Activated T-cell treated with anti-CD3 and anti-CD28 coated beads, Interleukin-2, amount 50 U/mL, for 4 hours (primary cell): ENCODE measurements at regions not wholly inside any gene's neighbourhood (a gene's known extent, or its start where the extent isn't known, plus 50 kb on each side); places are given as distances from the start of the nearest gene placed in this dataset.
A peak's percentile ranks its signal among the peaks of the same experiment; 100 is the strongest.
"Not testable (repeated sequence)": the region's sequence is repeated elsewhere in the genome, so short reads cannot be mapped to it uniquely, and the experiment has no call there.

Experiments
- ATAC-seq, 2 donors: fragments of 200-7000 bp; cut with Tn5 transposase; one replicate each; pipeline ENCODE4 v1.10.0; 2021
- DNase-seq: peaks from one replicate; pipeline ENCODE4 v3.0.0-alpha.2; 2020
- H3K27me3 Mint-ChIP-seq: one replicate; pipeline ENCODE4 v1.8.0; 2021; ENCODE audit warnings: low read depth, mixed read lengths
- H3K36me3 Mint-ChIP-seq: one replicate; pipeline ENCODE4 v1.8.0; 2022; ENCODE audit warnings: mixed read lengths; ENCODE audit not compliant: insufficient read depth
- H3K4me1 Mint-ChIP-seq: one replicate; pipeline ENCODE4 v1.8.0; 2021; ENCODE audit warnings: low read depth, mixed read lengths
- H3K4me3 Mint-ChIP-seq: one replicate; pipeline ENCODE4 v1.8.0; 2021; ENCODE audit warnings: mild to moderate bottlenecking, moderate library complexity, mixed read lengths
- H3K9me3 Mint-ChIP-seq: one replicate; pipeline ENCODE4 v1.8.0; 2021; ENCODE audit warnings: mixed read lengths

- not testable (repeated sequence) for H3K4me1 Mint-ChIP-seq, H3K27me3 Mint-ChIP-seq, H3K36me3 Mint-ChIP-seq, H3K4me3 Mint-ChIP-seq, ATAC-seq, H3K9me3 Mint-ChIP-seq, DNase-seq
Measured at GRCh38 chr15:21731496-21731895, 146.0 kb downstream of the POTEB start.

GRCh38 chr15:21730427-21731405, 146.8 kb downstream of the POTEB start:
- H3K4me1 Mint-ChIP-seq: not testable (repeated sequence)

GRCh38 chr15:21724988-21725387, 152.5 kb downstream of the POTEB start:
- H3K9me3 Mint-ChIP-seq, H3K36me3 Mint-ChIP-seq, H3K27me3 Mint-ChIP-seq, H3K4me1 Mint-ChIP-seq, H3K4me3 Mint-ChIP-seq, DNase-seq: not testable (repeated sequence)
- ATAC-seq: peak; percentile 71 to 73

More at GRCh38 chr15:21730427-21731405, 146.8 kb downstream of the POTEB start:
- not testable (repeated sequence) for H3K36me3 Mint-ChIP-seq, DNase-seq, H3K27me3 Mint-ChIP-seq, H3K4me3 Mint-ChIP-seq, H3K9me3 Mint-ChIP-seq
- ATAC-seq: peak; percentile 85 to 90

DNA sequence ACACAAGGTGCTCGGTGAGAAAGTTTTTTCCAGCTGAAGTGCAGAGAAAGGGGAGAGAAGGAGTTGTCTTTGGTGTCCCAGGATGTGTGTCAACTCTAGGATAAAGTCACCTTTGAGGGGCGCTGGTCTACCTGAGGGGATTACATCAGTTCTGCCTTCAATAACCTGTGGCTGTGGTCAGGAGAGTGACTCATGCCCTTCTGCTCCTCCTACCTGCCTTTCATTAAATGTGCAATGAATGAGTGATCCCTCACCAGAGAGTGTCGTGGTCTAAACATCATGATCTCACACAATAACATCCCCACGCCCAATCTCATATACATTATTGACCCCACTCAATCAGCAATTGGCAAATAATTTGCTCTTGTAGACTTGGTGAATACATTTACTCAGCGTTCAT, 156.4 kb downstream of the POTEB start:
- ATAC-seq: peak; percentile 42 to 53
- H3K4me3 Mint-ChIP-seq, H3K9me3 Mint-ChIP-seq, DNase-seq, H3K27me3 Mint-ChIP-seq, H3K36me3 Mint-ChIP-seq, H3K4me1 Mint-ChIP-seq: not testable (repeated sequence)

- not testable (repeated sequence) for H3K9me3 Mint-ChIP-seq, DNase-seq, H3K4me1 Mint-ChIP-seq, H3K36me3 Mint-ChIP-seq, H3K4me3 Mint-ChIP-seq, H3K27me3 Mint-ChIP-seq
- peak; percentile 75 to 78 for ATAC-seq
Measured at GRCh38 chr15:21718779-21719178, 158.8 kb downstream of the POTEB start.

DNA sequence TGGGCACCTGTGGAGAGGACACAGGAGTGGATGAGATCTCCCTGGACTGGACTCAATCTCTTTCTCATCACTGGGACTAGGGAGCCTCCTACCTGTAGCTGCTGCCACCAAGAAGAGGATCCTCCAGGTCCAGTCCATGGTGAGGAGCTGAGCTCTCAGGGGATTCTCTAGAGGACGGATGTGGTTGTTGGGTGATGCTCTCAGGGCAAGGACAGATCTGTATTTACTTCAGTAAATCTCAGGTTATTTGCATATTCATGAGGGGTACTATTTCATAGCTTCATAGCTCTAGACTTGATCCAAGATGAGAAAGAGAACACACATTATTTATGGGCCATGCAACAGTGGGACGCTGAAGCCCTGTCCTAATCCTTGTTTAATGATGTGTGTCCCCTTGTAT, 159.4 kb downstream of the POTEB start:
- DNase-seq, H3K9me3 Mint-ChIP-seq, H3K4me3 Mint-ChIP-seq, H3K4me1 Mint-ChIP-seq, H3K27me3 Mint-ChIP-seq, H3K36me3 Mint-ChIP-seq: not testable (repeated sequence)
- ATAC-seq: peak; percentile 38 to 45

DNA sequence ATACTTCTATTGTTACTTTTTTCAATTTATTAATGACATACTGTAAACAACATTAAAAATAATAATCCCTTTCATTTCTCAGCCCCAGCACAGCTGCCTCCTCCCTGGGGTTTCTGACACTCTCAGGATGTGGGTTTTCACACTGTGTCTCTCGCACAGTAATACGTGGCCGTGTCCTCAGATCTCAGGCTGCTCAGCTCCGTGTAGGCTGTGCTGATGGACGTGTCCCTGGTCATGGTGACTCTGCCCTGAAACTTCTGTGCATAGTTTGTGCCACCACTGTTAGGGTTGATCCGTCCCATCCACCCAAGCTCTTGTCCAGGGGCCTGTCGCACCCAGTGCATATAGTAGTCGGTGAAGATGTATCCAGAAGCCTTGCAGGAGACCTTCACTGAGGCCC, 159.9 kb downstream of the POTEB start:
- H3K4me3 Mint-ChIP-seq, H3K9me3 Mint-ChIP-seq, DNase-seq, H3K27me3 Mint-ChIP-seq, H3K4me1 Mint-ChIP-seq, H3K36me3 Mint-ChIP-seq: not testable (repeated sequence)
- peak; percentile 67 to 68 for ATAC-seq

DNA sequence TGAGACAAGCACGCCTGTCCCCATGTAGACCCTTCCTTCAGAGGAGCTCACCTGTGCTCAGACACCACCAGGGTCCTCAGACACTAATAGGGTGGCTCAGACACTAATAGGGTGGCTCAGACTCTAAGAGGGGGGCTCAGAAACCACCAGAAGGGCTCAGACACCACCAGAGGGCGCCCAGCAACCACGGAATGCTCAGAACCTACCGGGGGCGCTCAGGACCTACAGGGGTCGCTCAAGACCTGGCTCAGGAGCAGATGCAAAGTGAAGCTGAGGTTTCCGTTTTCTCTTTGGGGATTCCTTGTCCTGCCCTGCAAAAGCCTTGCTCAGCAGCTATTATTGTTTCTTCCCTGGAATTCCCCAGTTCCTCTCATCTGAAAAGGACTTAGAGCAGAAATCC, 172.1 kb downstream of the POTEB start:
- not testable (repeated sequence) for H3K36me3 Mint-ChIP-seq, H3K4me1 Mint-ChIP-seq
- peak; percentile 96 to 97 for ATAC-seq

DNA sequence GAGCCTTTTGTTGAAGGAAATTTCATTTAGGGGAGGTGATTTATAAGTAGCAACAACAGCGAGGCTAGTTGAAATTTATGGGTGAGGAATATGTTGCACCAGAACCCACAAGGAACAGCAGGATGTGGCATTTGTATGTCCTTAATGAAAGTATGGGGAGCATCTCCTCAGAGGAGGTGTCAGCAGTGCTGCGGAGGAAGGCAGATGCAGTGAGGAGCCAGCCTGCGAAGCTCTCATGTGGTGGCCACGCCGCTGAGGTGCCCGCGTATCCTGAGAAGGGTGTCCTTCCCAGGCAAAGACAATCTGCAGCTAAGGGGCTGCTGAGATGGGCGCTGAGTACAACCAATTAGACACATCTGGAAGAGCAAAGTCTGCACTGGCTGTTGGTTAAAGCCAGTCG, 178.9 kb downstream of the POTEB start:
- not testable (repeated sequence) for H3K36me3 Mint-ChIP-seq, H3K4me1 Mint-ChIP-seq, H3K9me3 Mint-ChIP-seq, H3K4me3 Mint-ChIP-seq, ATAC-seq, H3K27me3 Mint-ChIP-seq, DNase-seq

More for the DNA sequence above, 172.1 kb downstream of the POTEB start:
- H3K9me3 Mint-ChIP-seq, DNase-seq, H3K27me3 Mint-ChIP-seq, H3K4me3 Mint-ChIP-seq: not testable (repeated sequence)

DNA sequence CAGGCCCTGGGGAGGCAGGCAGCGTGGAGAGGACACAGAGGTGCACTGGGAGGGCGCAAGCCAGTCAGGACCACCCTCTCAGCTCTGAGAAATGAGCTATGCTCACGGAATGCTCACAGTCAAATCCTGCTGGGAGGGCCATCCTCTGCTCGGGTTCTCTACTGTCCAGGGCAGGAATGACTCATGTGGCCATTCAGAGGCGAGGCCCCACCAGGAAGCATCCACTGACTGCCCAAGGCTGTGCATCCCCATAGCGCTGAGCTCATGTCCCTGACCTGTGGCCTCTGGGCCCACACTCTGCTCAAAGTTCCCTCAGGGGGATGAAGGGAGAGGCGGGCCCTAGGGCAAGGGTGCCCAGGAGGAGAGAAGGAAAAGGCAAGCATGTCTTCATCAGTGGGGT, 182.4 kb downstream of the POTEB start:
- not testable (repeated sequence) for H3K4me1 Mint-ChIP-seq, DNase-seq, H3K4me3 Mint-ChIP-seq, H3K27me3 Mint-ChIP-seq, ATAC-seq, H3K9me3 Mint-ChIP-seq, H3K36me3 Mint-ChIP-seq

DNA sequence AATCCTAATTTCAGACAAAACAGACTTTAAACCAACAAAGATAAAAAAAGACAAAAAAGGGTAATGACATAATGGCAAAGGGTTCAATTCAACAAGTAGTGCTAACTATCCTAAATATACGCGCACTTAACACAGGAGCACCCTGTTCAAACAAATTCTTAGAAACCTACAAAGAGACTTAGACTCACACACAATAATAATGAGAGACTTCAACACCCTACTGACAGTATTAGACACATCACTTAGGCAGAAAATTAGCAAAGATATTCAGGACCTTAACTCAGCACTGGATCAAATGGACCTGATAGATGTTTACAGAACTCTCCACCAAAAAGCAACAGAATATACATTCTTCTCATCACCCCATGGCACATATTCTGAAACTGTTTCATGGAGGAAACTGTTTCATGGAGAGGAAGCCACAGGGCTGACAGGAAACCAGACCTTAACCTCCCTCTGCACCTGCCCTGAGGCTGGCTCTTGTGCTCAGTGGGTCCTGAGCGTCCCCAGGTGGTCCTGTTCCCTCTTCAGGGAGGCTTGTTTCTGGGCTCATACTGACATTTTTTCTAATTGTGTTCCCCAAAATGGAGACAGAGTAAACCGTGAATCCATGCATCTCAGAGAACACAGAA, 184.9 kb downstream of the POTEB start:
- not testable (repeated sequence) for H3K9me3 Mint-ChIP-seq, H3K27me3 Mint-ChIP-seq, H3K36me3 Mint-ChIP-seq, H3K4me1 Mint-ChIP-seq, H3K4me3 Mint-ChIP-seq, DNase-seq
- peak; percentile 50 to 51 for ATAC-seq

- not testable (repeated sequence) for H3K9me3 Mint-ChIP-seq, DNase-seq, H3K4me3 Mint-ChIP-seq, H3K27me3 Mint-ChIP-seq, H3K36me3 Mint-ChIP-seq, H3K4me1 Mint-ChIP-seq
- ATAC-seq: peak; percentile 91 to 94
Measured at GRCh38 chr15:21656798-21657397, 216.6 kb upstream of the POTEB3 start.

- not testable (repeated sequence) for DNase-seq, H3K36me3 Mint-ChIP-seq, H3K4me1 Mint-ChIP-seq, H3K27me3 Mint-ChIP-seq, H3K9me3 Mint-ChIP-seq, H3K4me3 Mint-ChIP-seq
- ATAC-seq: peak; percentile 69 to 72
Measured at GRCh38 chr15:21656114-21656746, 215.9 kb upstream of the POTEB3 start.

DNA sequence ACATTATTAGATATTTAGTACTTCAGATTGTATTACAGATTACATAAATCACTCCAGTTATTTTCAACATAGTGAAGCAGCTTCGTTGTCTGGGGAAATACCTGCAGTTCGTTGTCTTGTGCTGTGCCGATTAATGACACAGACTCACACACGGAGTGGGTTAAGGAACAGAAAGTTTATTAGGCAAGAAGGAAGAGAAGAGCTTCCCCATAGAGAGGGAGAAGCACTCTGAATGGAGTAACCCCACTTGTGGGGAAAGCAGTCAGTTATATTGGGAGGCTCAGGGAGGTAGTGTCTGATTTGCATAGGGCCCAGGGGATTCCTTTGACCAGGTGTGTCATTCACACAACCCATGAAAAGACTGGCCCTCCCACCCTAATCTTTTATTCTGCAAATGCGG, 213.4 kb upstream of the POTEB3 start:
- not testable (repeated sequence) for H3K4me1 Mint-ChIP-seq, H3K4me3 Mint-ChIP-seq, DNase-seq, H3K27me3 Mint-ChIP-seq, H3K36me3 Mint-ChIP-seq, ATAC-seq, H3K9me3 Mint-ChIP-seq
